ENCODE measurements at regions not wholly inside any gene's neighbourhood (a gene's known extent, or its start where the extent isn't known, plus 50 kb on each side); places are given as distances from the start of the nearest gene placed in this dataset.
"Not testable (repeated sequence)": the region's sequence is repeated elsewhere in the genome, so short reads cannot be mapped to it uniquely, and the experiment has no call there.

DNA sequence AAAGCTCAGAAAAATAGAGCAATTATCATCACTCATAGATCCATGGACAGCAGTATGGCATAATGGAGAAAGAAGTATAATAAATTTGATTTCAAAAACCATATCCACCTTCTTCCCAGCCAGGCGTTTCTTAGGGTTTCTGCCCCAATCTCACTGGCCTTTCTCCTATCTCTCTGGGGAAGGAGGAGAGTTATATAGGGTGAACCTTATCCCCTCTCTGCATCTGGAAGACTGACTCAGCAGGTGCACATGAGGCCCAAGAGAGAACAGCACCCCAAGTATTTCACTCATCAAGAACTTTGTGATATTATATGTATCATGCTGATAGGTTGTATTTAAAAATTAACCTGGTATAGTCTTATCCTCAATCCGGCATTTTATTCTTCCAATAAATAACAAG lies 318.8 kb upstream of the RASGEF1B start:
- in situ Hi-C loops (cut with HindIII; ENCODE audit: low sequenced_read_pairs), result no loop called here

DNA sequence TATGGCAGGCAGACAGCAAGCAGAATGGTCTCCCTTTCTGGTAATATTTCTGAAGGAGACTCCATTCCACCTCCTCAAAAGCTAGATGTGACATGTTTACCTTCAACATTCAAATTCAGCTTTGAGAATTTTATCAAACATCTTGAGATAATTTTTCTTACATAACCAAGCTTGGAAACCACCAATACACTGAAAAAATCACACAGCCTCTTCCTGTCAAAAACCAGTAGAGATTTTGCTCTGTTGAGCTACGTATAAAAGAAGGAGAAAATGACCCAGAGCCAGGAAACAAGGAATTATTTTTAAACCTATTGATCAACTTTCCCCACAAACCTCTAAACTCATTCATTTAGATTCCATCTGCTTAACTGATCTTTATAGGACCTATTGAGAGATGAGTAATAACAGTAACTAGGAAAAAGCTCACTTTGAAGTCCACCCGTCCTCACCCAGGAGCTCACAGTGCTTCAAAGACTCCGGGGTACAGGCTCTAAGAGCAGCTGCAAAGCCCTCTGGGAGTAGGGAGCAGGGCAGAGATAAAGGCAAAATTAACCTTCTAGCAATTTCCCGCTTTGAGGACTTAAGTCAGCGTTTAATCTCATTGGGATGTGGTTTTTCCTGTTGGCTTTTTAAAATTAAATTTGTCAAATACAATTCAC lies 318.2 kb upstream of the RASGEF1B start:
- in situ Hi-C loops (cut with HindIII; ENCODE audit: low sequenced_read_pairs), result no loop called here

DNA sequence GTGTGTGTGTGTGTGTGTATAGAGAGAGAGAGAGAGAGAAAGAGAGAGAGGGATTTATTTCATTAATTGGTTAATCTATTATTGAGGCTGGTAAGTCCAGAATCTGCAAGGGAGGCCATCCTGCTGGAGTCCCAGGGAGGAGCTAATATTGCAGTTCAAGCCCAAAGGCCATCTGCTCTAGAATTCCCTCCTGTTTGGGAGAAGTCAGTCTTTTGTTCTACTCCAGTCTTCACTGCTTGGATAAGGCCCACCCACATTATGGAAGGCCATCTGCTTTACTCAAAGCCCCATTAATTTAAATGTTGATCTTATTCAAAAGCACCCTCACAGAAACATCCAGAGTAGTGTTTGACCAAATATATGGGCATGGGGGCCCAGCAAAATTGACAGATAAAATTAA lies 317.5 kb upstream of the RASGEF1B start:
- in situ Hi-C loops (cut with HindIII; ENCODE audit: low sequenced_read_pairs), result no loop called here

DNA sequence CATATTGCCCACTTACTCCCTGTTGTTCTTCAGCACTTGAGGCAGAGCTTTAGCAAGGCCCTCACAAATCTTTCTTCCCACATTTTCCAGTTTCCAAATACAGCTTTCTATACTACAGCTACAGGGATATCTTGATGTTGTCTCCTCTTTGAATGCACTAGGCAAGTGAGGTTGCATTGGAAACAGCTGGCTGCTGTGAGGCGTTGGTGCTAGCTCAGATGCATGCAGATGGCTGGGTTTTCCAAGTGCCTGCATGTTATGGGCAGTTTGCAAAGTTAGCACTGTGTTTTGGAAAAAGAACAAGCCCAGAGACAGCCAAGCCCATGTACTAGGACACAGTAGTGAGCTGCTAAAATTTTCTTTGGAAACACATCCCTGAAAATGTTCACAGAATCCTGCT lies 315.1 kb upstream of the RASGEF1B start:
- in situ Hi-C loops (cut with HindIII; ENCODE audit: low sequenced_read_pairs), result no loop called here

DNA sequence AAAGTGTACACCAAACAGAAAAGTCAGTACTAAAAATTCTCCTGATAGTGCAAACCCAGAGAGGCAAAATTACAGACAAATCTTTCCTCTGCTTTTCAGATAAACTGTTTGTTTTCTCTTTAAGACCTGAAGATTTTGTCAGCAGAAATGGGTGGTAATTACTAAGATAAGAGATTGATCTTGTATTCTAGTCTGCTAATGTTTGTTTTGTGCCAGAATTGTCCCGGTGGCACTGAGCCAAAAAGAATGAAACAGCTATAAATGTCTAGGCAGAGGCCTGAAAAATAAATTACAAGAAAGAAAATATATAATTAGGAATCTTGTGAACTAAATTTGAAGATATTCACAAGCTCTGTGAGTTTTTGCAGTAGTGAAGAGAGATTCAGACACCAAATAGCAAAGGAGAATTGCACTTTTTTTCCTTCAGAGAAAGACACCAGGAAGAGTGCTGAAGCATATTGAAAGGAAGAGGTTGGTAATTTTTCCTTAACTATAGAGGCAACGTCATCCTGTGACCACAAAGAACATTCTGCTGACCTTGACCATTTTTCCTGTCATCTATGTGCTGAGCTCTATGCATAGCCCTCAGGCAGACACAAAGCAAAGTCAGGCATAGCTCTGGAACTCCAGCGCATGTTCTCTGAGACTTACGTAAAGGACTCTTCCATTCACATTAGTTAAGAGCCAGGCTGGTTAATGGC lies 314.5 kb upstream of the RASGEF1B start:
- in situ Hi-C loops (cut with HindIII; ENCODE audit: low sequenced_read_pairs), result no loop called here

DNA sequence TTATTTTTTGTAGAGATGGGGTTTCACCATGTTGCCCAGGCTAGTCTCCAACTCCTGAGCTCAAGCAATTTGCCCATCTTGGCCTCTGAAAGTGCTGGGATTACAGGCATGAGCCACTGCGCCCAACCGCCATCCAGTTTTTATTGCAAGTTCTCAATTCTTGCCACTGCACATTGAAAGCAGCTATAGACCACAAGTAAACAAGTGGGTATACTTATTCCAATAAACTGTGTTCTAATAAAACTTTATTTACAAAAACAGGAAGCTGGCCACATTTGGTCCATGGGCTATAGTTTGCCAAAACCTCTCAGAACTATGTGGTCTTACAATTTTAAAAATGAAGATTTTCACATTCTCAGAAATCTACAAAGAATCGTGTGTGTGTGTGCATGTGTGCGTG lies 313.6 kb upstream of the RASGEF1B start:
- in situ Hi-C loops (cut with HindIII; ENCODE audit: low sequenced_read_pairs), result no loop called here

DNA sequence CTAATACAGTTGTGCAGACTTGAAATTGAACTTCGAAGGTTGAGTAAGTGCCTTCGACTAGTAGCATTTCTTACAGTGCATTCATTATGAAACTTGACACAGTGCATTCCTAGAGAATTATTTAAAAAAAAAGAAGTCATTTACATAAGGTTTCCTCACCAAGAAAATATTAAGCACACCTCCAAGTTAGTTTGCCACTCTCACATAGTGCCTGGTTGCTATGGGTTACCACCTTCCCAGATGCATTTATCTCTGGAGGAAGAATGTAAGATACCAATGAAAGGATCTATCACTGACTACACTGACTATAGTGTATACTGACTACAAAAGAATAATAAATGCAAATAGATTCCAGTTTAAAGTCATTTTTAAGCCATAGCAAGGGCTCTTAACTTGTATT lies 311.9 kb upstream of the RASGEF1B start:
- in situ Hi-C loops (cut with HindIII; ENCODE audit: low sequenced_read_pairs), result no loop called here

DNA sequence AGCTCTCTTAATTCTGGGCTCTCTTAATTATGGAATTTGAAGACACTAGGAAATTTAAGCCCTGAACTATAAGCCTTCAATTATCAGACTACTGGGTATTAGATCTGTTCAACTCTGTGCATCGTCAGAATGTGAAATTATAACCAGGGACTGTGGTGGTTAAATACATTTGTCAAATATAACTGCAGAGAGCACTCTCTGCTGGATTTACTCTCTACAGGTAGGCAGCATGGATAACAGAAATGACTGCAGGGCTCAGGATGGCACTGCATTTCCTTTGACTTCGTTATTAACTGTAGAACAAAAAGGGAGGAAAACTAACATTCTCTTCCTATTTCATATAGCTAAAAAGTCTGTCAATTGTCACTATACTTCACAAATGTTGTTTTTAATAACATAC lies 310.1 kb upstream of the RASGEF1B start:
- in situ Hi-C loops (cut with HindIII; ENCODE audit: low sequenced_read_pairs), result no loop called here

DNA sequence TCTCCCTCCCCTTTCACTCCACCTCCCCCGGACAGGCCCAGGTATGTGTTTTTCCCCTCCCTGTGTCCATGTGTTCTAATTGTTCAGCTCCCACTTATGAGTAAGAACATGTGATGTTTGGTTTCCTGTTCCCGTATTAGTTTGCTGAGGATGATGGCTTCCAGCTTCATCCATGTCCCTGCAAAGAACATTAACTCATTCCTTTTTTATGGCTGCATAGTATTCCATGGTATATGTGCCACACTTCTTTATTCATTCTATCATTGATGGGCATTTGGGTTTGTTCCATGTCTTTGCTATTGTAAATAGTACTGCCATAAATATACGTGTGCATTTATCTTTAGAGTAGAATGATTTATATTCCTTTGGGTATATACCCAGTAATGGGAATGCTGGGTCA lies 306.0 kb upstream of the RASGEF1B start:
- in situ Hi-C loops (cut with HindIII; ENCODE audit: low sequenced_read_pairs), result not testable (repeated sequence)

DNA sequence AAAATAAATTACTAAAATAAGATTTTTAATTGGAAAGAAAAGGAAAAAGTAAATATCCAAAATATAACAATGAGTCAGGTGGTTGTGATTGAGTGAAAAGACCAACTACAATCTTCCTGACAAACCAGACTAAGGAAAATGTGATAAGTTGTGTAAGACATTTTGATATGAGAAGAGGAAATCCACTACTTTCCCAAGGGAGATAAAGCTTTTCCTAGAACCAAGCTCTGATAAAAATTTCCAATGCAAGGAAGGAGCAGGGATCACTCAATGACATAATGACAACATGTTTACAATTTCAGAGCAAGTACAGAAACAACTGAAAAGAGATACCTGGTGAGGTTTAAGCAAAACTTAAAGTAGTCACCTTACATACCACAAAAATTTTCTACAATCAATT lies 305.1 kb upstream of the RASGEF1B start:
- in situ Hi-C loops (cut with HindIII; ENCODE audit: low sequenced_read_pairs), result no loop called here

DNA sequence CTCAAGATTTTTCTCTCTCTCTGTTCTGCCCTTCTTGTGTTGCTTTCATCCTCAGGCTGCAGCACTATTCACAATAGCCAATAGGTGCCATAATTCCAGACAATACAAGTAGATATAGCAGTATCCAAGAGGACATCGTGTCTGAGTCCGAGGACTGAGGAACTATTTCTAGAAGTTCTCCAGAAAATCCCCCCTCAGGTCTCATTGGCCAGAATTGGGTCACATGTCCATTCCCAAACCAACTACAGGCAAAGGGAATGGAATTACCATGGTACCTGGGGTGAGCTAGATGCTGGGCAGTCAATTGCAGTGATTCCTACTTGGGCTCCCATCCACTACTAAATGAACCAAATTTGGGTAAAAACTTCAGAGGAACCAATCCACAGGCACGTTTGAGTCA lies 301.9 kb upstream of the RASGEF1B start:
- in situ Hi-C loops (cut with HindIII; ENCODE audit: low sequenced_read_pairs), result no loop called here

DNA sequence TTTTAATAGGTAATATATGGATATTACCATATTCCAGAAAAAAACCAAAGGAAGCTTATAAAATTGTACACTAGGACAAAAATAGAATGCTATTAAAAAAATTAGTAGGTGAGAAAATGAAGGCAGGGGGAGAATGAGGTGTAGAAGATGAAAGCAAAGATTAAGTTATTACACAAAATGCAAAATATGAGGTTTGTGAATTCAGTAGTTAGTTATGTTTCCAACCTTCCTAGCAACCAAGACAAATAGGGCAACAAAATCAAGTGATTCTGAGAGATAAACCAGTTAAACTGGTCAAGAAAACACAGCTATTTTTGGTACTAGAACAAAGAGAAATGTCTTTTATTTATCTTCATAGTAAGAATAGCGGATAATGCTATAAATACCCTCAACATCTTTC lies 300.0 kb upstream of the RASGEF1B start:
- in situ Hi-C loops (cut with HindIII; ENCODE audit: low sequenced_read_pairs), result no loop called here

DNA sequence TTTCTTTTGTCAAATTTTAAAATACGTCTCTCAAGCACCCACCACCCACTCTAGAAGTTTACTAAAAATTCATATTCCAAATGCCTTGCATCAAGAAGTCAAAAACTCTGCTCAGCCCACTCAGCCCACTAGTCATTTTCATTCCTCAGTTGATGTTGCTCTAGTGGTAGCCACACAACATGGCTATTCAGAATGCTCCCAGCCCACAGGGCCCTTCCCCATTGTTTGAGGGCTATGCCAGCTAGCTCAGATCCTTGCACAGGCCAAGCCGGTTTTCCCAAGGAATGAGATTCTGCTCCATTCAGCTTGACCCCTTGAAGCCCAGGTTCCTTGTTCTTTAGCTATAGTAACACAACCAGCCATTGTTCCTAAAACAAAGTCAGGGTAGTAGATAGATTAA lies 297.5 kb upstream of the RASGEF1B start:
- in situ Hi-C loops (cut with HindIII; ENCODE audit: low sequenced_read_pairs), result no loop called here

DNA sequence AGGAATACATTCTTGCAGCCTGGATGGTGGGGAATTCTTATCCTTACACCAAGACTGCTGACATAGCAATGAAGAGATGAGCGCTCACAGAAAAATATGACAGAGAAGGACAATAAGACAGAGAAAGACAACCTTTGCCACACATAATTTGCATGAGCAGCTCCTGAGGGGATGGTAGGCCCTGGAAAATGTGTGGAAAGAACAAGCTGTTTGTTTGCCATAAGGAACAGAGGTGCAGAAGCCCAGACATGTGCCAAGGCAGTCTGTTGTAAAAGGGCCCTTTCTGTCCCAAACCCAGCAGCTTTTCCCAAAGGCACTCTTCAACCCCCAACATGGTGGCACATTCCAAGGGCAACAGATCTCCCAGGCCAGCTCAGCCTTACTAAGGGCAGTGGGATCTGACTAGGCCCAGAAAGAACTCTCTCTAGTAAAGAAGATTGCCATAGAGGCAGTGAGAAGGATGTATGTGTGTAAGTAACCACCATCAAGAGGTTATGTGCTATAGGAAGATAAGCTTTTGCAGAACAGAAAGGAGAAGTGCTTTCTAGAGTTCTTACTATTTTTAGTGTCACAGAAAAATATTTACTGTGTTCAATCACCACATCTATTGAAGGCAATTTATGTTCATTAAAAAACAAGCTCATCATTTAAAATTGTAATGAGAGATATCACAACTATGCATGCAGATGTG lies 287.0 kb upstream of the RASGEF1B start:
- in situ Hi-C loops (cut with HindIII; ENCODE audit: low sequenced_read_pairs), result no loop called here

DNA sequence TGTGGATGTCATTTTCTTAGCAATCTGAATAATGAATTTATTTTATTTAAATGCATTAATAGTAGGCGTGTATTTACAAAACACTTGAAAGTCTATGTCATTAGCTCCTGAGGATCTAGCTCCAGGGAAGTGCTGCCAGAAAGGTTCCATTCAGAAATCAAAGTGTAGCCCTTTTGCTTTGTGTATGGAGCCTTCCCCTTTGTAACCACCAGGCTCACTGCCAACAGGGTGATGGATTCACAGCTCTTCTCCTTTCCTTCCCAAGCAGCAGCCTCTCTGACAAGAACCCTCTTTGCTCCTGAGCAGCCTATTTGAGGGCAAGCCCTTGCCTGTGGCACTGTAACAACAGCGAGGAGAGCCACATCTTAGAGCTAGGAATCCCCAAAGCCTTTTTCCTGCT lies 286.0 kb upstream of the RASGEF1B start:
- in situ Hi-C loops (cut with HindIII; ENCODE audit: low sequenced_read_pairs), result no loop called here

DNA sequence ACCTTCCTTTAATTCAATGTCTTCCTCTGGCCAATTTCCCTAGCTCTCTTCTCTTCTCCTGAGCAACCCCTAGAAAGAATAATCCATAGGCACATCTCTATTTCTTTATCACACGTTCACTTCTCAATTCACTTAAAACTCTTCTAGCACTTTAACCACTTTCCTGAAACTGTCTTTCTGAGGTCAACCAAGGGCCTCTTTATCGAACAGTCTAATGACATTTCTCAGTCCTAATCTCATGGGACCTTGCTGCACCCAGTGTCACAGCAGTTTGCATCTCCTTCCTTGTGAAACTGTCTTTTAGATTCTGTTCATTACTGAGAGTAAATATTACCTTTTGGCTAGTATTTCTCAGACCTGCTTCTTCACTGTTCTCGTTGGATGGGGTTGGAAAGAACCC lies 285.3 kb upstream of the RASGEF1B start:
- in situ Hi-C loops (cut with HindIII; ENCODE audit: low sequenced_read_pairs), result no loop called here

DNA sequence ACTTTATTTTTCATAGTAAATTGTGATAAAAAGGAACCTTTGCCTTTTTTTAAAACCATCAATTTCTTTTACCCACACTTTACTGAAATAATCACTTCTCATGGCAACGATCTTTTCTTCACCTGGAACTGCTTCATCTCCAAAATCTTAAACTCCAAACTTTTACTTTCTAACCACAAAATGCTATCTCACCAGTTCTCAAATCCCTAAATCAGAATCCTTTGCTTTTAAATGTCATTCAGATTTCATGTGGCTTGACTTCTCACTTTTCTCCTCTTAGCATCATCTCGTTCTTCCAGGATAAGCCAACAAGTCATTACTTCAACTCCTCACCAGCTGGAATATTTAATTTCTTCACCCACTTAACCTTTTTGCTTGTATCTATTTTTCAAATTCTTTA lies 284.3 kb upstream of the RASGEF1B start:
- in situ Hi-C loops (cut with HindIII; ENCODE audit: low sequenced_read_pairs), result no loop called here

DNA sequence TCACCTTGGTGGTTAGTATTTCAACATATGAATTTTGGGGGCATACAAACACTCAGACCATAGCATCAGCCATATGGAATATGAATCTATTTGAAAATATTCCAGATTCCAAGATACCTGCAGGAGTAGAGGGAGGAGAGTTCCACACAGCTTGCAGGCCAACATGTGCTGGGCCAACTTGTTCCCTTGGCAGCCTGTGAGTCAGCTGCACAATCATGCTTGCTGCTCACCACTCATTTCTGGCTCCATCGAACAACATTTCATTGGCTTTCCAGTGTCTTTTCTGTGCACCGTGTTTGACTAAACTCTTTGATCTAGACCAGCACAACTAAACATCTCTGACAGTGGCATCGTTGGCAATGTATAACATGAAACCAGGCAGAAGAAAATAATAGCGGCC lies 282.5 kb upstream of the RASGEF1B start:
- in situ Hi-C loops (cut with HindIII; ENCODE audit: low sequenced_read_pairs), result no loop called here

DNA sequence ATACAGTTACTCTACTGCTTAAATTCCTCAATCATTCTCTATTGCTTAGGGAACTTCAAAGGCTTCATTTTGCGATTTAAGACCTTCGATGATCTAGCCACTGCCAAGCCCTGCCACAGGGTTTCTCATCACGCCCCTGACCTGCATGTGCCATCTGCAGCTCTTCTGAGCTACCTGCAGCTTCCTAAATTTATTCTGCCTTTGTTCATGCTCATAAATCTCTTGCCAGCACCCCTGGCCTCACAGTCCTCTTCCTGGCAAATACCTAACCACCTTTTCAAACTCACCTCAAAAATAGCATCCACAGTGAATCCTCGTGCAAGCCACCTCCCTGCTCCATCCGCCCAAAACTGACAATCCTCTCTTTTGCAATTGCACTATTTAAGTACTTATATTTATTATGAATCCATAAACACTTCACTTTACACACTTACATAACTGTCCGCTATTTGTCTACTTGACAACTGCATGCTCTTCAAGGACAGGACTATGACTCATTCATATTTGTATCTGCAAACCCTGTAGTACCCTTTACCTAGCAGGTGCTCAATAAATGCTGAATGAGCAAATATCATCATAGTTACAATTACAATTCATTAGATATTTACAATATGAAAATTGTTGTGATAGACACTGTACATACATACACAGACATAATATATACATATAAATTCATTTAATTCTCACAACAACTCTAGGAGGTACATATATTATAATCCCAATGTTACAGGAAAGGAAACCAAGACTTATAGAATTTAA lies 280.0 kb upstream of the RASGEF1B start:
- in situ Hi-C loops (cut with HindIII; ENCODE audit: low sequenced_read_pairs), result no loop called here

DNA sequence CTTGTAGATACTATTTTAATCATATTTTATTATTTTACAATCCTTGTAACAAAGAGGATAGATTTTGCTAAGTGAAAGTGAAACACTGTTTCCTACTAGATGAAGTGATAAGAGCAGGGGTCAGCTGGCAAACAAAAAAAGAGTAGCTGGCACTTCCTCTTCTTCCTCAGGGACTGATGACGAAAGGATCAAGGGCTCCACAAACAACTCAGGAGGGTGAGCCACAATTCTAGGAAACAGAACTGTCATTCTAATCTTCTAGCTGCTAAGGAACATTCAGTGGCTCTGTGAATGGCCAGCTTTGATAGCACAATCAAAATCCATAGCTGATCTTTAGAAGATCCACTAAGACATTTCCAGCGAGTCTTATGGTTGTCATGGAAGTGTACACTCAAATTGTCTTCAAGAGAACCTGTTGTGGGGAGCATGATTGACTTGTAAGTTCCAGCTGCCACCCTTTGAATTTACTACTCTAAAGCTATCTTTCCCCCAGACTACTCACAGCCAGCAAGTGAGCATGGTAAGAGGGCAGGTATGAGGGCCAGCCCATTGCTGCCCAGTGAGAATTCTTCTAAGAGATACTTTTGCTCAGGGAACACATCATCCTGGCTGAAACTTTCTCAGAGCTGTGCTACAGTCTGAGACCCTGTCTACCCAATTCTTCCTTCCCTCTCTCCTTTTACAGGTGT lies 275.7 kb upstream of the RASGEF1B start:
- in situ Hi-C loops (cut with HindIII; ENCODE audit: low sequenced_read_pairs), result no loop called here

DNA sequence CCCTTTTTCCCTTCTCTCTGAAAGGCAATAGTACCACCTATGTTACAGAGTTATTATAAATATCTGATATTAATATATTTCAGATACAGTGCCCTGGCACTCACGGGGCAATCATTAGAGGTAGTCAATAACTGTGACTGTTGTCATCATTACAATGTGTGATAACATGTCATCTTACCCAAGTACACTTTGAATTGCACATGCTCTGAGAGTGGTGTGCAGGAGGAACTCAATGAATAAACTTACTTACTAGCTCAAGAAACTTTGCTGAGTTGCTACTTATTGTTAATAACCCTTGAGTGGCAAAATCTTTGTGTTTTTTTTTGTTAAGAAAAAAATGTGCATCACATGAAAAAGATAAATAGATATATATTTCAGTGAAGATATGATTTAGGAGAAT lies 275.1 kb upstream of the RASGEF1B start:
- in situ Hi-C loops (cut with HindIII; ENCODE audit: low sequenced_read_pairs), result no loop called here

All from DLD1 (cell line).